H9 (cell line): ENCODE measurements at regions not wholly inside any gene's neighbourhood (a gene's known extent, or its start where the extent isn't known, plus 50 kb on each side); places are given as distances from the start of the nearest gene placed in this dataset.

Experiments
- DNase-seq: peaks from one replicate; pipeline ENCODE4 v3.0.0-alpha.2; 2017
- H2AFZ ChIP-seq: one replicate; pipeline ENCODE4 v1.6.1; 2013; ENCODE audit warnings: mild to moderate bottlenecking, low read length, control low read depth, moderate library complexity
- H2AK5ac ChIP-seq: 2 replicates; pipeline ENCODE4 v1.6.1; 2013; ENCODE audit warnings: low read length, control low read depth, mixed read lengths; ENCODE audit not compliant: insufficient read length
- H2BK120ac ChIP-seq: one replicate; pipeline ENCODE4 v1.6.1; 2013; ENCODE audit warnings: low read depth, mild to moderate bottlenecking, low read length, control low read depth, inconsistent platforms; ENCODE audit not compliant: poor library complexity, severe bottlenecking
- H2BK12ac ChIP-seq: 2 replicates; pipeline ENCODE4 v1.6.1; 2013; ENCODE audit warnings: low read length, control low read depth, mixed read lengths, low read depth; ENCODE audit not compliant: insufficient read length
- H2BK15ac ChIP-seq: 2 replicates; pipeline ENCODE4 v1.6.1; 2013; ENCODE audit warnings: low read depth, low read length, control low read depth
- H2BK20ac ChIP-seq: one replicate; pipeline ENCODE4 v1.6.1; 2013; ENCODE audit warnings: low read depth, mild to moderate bottlenecking, low read length, control low read depth, inconsistent platforms; ENCODE audit not compliant: poor library complexity, severe bottlenecking
- H2BK5ac ChIP-seq: 2 replicates; pipeline ENCODE4 v1.6.1; 2013; ENCODE audit warnings: low read length, control low read depth, mixed read lengths; ENCODE audit not compliant: insufficient read length
- H3K14ac ChIP-seq: 2 replicates; pipeline ENCODE4 v1.6.1; 2013; ENCODE audit warnings: low read length, control low read depth; ENCODE audit not compliant: insufficient read depth
- H3K18ac ChIP-seq: 2 replicates; pipeline ENCODE4 v1.6.1; 2013; ENCODE audit warnings: low read depth, mild to moderate bottlenecking, mixed read lengths, low read length, control low read depth; ENCODE audit not compliant: insufficient read length
- H3K23ac ChIP-seq: 2 replicates; pipeline ENCODE4 v1.6.1; 2013; ENCODE audit warnings: low read length, control low read depth, mixed read lengths, low read depth; ENCODE audit not compliant: insufficient read length
- H3K23me2 ChIP-seq: 2 replicates; pipeline ENCODE4 v1.6.1; 2013; ENCODE audit warnings: low read depth, mild to moderate bottlenecking, mixed read lengths, low read length, control low read depth; ENCODE audit not compliant: insufficient read length, poor library complexity, severe bottlenecking
- H3K27ac ChIP-seq: 2 replicates; pipeline ENCODE4 v1.5.1; 2013; ENCODE audit warnings: low read length, control low read depth, mixed read lengths, low read depth; ENCODE audit not compliant: insufficient read length
- H3K27me3 ChIP-seq: 2 replicates; pipeline ENCODE4 v1.6.1; 2013; ENCODE audit warnings: low read length, control low read depth, inconsistent platforms; ENCODE audit not compliant: insufficient read depth
- H3K4ac ChIP-seq: 2 replicates; pipeline ENCODE4 v1.6.1; 2013; ENCODE audit warnings: low read depth, mild to moderate bottlenecking, control low read depth, inconsistent platforms, low read length, moderate library complexity
- H3K4me1 ChIP-seq: 2 replicates; pipeline ENCODE4 v1.6.1; 2013; ENCODE audit warnings: low read length, control low read depth, inconsistent platforms; ENCODE audit not compliant: insufficient read depth
- H3K4me2 ChIP-seq: 2 replicates; pipeline ENCODE4 v1.6.1; 2013; ENCODE audit warnings: low read length, control low read depth, mixed read lengths; ENCODE audit not compliant: insufficient read length, insufficient read depth
- H3K56ac ChIP-seq: 2 replicates; pipeline ENCODE4 v1.6.1; 2013; ENCODE audit warnings: low read depth, mild to moderate bottlenecking, mixed read lengths, low read length, control low read depth; ENCODE audit not compliant: insufficient read length
- H3K79me1 ChIP-seq: 2 replicates; pipeline ENCODE4 v1.6.1; 2013; ENCODE audit warnings: low read depth, mild to moderate bottlenecking, moderate library complexity, low read length, control low read depth, inconsistent platforms; ENCODE audit not compliant: insufficient read depth, poor library complexity, severe bottlenecking
- H3K79me2 ChIP-seq: 2 replicates; pipeline ENCODE4 v1.6.1; 2013; ENCODE audit warnings: low read length, control low read depth, inconsistent platforms; ENCODE audit not compliant: insufficient read depth
- H3K9ac ChIP-seq: 2 replicates; pipeline ENCODE4 v1.6.1; 2013; ENCODE audit warnings: low read length, control low read depth, mixed read lengths; ENCODE audit not compliant: insufficient read length; ENCODE audit errors: extremely low read depth
- H3K9me3 ChIP-seq: one replicate; pipeline ENCODE4 v1.6.1; 2013; ENCODE audit warnings: low read depth, low read length, inconsistent platforms; ENCODE audit not compliant: control insufficient read depth
- H3T11ph ChIP-seq: one replicate; pipeline ENCODE4 v1.6.1; 2013; ENCODE audit warnings: mild to moderate bottlenecking, low read length, control low read depth, inconsistent platforms
- H4K20me1 ChIP-seq: one replicate; pipeline ENCODE4 v1.6.1; 2013; ENCODE audit not compliant: control insufficient read depth, insufficient read length, insufficient read depth
- H4K5ac ChIP-seq: 2 replicates; pipeline ENCODE4 v1.6.1; 2013; ENCODE audit warnings: low read depth, mild to moderate bottlenecking, mixed read lengths, low read length, control low read depth; ENCODE audit not compliant: insufficient read length
- H4K8ac ChIP-seq: replicated peaks from 2 replicates; pipeline ENCODE4 v1.6.1; 2013; ENCODE audit warnings: low read length, control low read depth, mixed read lengths, low read depth; ENCODE audit not compliant: insufficient read length
- H4K91ac ChIP-seq: 2 replicates; pipeline ENCODE4 v1.6.1; 2013; ENCODE audit warnings: low read depth, mild to moderate bottlenecking, moderate library complexity, mixed read lengths, low read length, control low read depth; ENCODE audit not compliant: insufficient read length
- H3K27ac Mint-ChIP-seq, 3 experiments: 2 replicates in 2 of 3; 3 replicates in 1 of 3; pipeline ENCODE4 v1.8.0; 2020 to 2021; ENCODE audit warnings: mixed read lengths in 3 of 3, mild to moderate bottlenecking in 1 of 3, moderate library complexity in 1 of 3
- H3K27me3 Mint-ChIP-seq: 2 replicates; pipeline ENCODE4 v1.8.0; 2021; ENCODE audit warnings: low read depth, mild to moderate bottlenecking, moderate library complexity, mixed read lengths
- H3K36me3 Mint-ChIP-seq, 3 experiments: 2 replicates in 2 of 3; 3 replicates in 1 of 3; pipeline ENCODE4 v1.8.0; 2020 to 2021; ENCODE audit warnings: low read depth in 3 of 3, mixed read lengths in 3 of 3; ENCODE audit not compliant: insufficient read depth in 1 of 3
- H3K4me1 Mint-ChIP-seq, 2 experiments: 2 replicates each; pipeline ENCODE4 v1.8.0; 2020; ENCODE audit warnings: mixed read lengths in 2 of 2
- H3K4me3 Mint-ChIP-seq, 2 experiments: 2 replicates in 1 of 2; 3 replicates in 1 of 2; pipeline ENCODE4 v1.8.0; 2020 to 2021; ENCODE audit warnings: mild to moderate bottlenecking in 2 of 2, mixed read lengths in 2 of 2, moderate library complexity in 1 of 2
- H3K9me3 Mint-ChIP-seq, 2 experiments: 2 replicates in 1 of 2; 3 replicates in 1 of 2; pipeline ENCODE4 v1.8.0; 2020; ENCODE audit warnings: mild to moderate bottlenecking in 2 of 2, mixed read lengths in 2 of 2, moderate library complexity in 1 of 2
- WGBS: extraction: QIAGEN DNeasy Blood & Tissue Kit; methylation state at CpG from one replicate; pipeline ENCODE4 v1.1.7; 2013; ENCODE audit warnings: missing lambda C conversion rate, low lambda C conversion rate, mixed read lengths; ENCODE audit not compliant: insufficient read length; ENCODE audit errors: extremely low coverage; 5-methylcytosine and 5-hydroxymethylcytosine counted together
- TF ChIP-seq, protein P1 (sequence below): fragments of 200-600 bp; sonication (generic); conservative IDR thresholded peaks from 3 replicates; pipeline ENCODE4 v1.8.0; 2021; ENCODE audit warnings: antibody characterized with exemption, mild to moderate bottlenecking

DNA sequence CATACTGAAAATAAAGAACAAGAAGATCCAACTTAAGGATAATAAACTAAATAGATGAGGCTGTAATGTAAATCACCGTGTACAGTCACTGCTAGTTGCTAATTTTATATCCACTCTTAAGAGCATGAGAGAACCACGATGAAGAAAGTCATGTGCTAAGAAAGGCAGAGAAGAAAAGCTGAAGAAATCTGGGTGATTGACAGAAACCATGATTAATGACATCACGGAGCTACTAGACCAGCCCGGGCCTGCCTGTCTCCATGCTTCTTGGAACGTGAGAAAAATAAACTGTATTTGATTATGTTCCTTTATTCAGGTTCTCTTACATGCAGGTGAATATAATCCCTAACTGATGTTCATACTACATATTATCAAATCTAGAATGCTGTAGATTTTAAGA is 84.2 kb upstream of the E2F3 start:
- Histone ChIP-seq H3K9me3 (no peaks in the 10 kb centered on the region), H3K27ac (no peak overlapping the region), H3K23ac (no peak overlapping the region), H3K4ac (no peak overlapping the region), H3T11ph (no peak overlapping the region), H3K14ac (no peak overlapping the region), H3K4me1 (no peaks in the 10 kb centered on the region), H3K23me2 (no peaks in the 10 kb centered on the region), H3K9ac (no peak overlapping the region), H3K56ac (no peak overlapping the region), H2BK120ac (no peak overlapping the region), H2BK15ac (no peak overlapping the region), H4K8ac (no peak overlapping the region), H4K5ac (no peak overlapping the region), H4K91ac (no peak overlapping the region), H2AK5ac (no peak overlapping the region), H2BK12ac (no peak overlapping the region), H3K79me2 (no peaks in the 10 kb centered on the region), H2BK20ac (no peak overlapping the region), H2AFZ (no peak overlapping the region), H3K4me2 (no peak overlapping the region), H3K27me3 (no peaks in the 10 kb centered on the region), H2BK5ac (no peak overlapping the region), H3K79me1 (no peaks in the 10 kb centered on the region), H3K18ac (no peak overlapping the region), H4K20me1 (no peaks in the 10 kb centered on the region)
- H3K4me1 Mint-ChIP-seq: peaks cover 6% of the 10 kb centered on the region in 2 experiments
- DNase-seq: no peak
- no peaks in the 10 kb centered on the region; a peak in 1 of 5 replicates for H3K9me3 Mint-ChIP-seq
- H3K27me3 Mint-ChIP-seq: no peaks in the 10 kb centered on the region; the same call in 1 of the 2 replicates
- TF ChIP-seq, protein P1, sequence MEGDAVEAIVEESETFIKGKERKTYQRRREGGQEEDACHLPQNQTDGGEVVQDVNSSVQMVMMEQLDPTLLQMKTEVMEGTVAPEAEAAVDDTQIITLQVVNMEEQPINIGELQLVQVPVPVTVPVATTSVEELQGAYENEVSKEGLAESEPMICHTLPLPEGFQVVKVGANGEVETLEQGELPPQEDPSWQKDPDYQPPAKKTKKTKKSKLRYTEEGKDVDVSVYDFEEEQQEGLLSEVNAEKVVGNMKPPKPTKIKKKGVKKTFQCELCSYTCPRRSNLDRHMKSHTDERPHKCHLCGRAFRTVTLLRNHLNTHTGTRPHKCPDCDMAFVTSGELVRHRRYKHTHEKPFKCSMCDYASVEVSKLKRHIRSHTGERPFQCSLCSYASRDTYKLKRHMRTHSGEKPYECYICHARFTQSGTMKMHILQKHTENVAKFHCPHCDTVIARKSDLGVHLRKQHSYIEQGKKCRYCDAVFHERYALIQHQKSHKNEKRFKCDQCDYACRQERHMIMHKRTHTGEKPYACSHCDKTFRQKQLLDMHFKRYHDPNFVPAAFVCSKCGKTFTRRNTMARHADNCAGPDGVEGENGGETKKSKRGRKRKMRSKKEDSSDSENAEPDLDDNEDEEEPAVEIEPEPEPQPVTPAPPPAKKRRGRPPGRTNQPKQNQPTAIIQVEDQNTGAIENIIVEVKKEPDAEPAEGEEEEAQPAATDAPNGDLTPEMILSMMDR: no peak
- no peak overlapping the region for H3K27ac Mint-ChIP-seq
- whole genome bisulfite sequencing: no CpG with 5 or more reads among the region's 5 CpGs
- no peak overlapping the region for H3K4me3 Mint-ChIP-seq
- H3K36me3 Mint-ChIP-seq: no peaks in the 10 kb centered on the region
